ENCODE measurements at regions not wholly inside any gene's neighbourhood (a gene's known extent, or its start where the extent isn't known, plus 50 kb on each side); places are given as distances from the start of the nearest gene placed in this dataset.
A peak's percentile ranks its signal among the peaks of the same experiment; 100 is the strongest.

- no peak for TF ChIP-seq CTCF (IDR thresholded peaks at IDR 0.05; ENCODE audit: low read depth, low read length)
- TF ChIP-seq EZH2phosphoT487 (IDR thresholded peaks at IDR 0.05; ENCODE audit: low read depth), result no peak
- H3K27ac ChIP-seq (ENCODE audit: low read length), result peak overlapping the region; percentile 87
Observed at GRCh38 chr13:39283072-39283471, 244.8 kb downstream of the NHLRC3 start.

GRCh38 chr13:39284801-39285388 is 246.6 kb downstream of the NHLRC3 start:
- Histone ChIP-seq H3K4me1 (ENCODE audit: low read length) (peaks cover 34% of the 10 kb centered on the region), H3K79me2 (ENCODE audit: low read length) (no peaks in the 10 kb centered on the region), H3K4me3 (ENCODE audit: low read length) (no peak overlapping the region), H4K20me1 (ENCODE audit: insufficient read depth, low read length) (no peaks in the 10 kb centered on the region), H2AFZ (ENCODE audit: low read depth, low read length) (no peak overlapping the region), H3K36me3 (replicated peaks; ENCODE audit: low read depth, low read length) (peaks cover 49% of the 10 kb centered on the region), H3K9ac (ENCODE audit: low read length) (no peak overlapping the region), H3K9me3 (ENCODE audit: insufficient read depth, low read length) (peaks cover 57% of the 10 kb centered on the region), H3K27ac (ENCODE audit: low read length) (no peak overlapping the region), H3K4me2 (ENCODE audit: low read length) (no peak overlapping the region), H3K27me3 (ENCODE audit: low read depth, low read length) (no peaks in the 10 kb centered on the region)
- peak; percentile 12; the same call in 1 of the 2 replicates for TF ChIP-seq CTCF (IDR thresholded peaks at IDR 0.05; ENCODE audit: low read depth, low read length)
- TF ChIP-seq EZH2phosphoT487 (IDR thresholded peaks at IDR 0.05; ENCODE audit: low read depth), result no peak

More at GRCh38 chr13:39283072-39283471, 244.8 kb downstream of the NHLRC3 start:
- peak overlapping the region; percentile 33 for H3K4me2 ChIP-seq (ENCODE audit: low read length)
- H3K36me3 ChIP-seq (replicated peaks; ENCODE audit: low read depth, low read length), result peaks cover 52% of the 10 kb centered on the region
- no peaks in the 10 kb centered on the region for H3K27me3 ChIP-seq (ENCODE audit: low read depth, low read length)
- H3K79me2 ChIP-seq (ENCODE audit: low read length), result no peaks in the 10 kb centered on the region
- H3K9ac ChIP-seq (ENCODE audit: low read length), result peak overlapping the region; percentile 49; the same call in 1 of the 2 replicates
- peak overlapping the region; percentile 16; the same call in 1 of the 2 replicates for H3K4me3 ChIP-seq (ENCODE audit: low read length)
- no peak overlapping the region for H2AFZ ChIP-seq (ENCODE audit: low read depth, low read length)
- no peaks in the 10 kb centered on the region for H4K20me1 ChIP-seq (ENCODE audit: insufficient read depth, low read length)
- H3K4me1 ChIP-seq (ENCODE audit: low read length), result peaks cover 34% of the 10 kb centered on the region
- H3K9me3 ChIP-seq (ENCODE audit: insufficient read depth, low read length), result peaks cover 49% of the 10 kb centered on the region
